Right atrium auricular region (tissue), 2 donors: ENCODE measurements at regions not wholly inside any gene's neighbourhood (a gene's known extent, or its start where the extent isn't known, plus 50 kb on each side); places are given as distances from the start of the nearest gene placed in this dataset.

ENCODE experiments used
- DNase-seq: peaks from one replicate; pipeline ENCODE4 v3.0.0-alpha.2; 2019; ENCODE audit warnings: low spot score
- H3K27ac ChIP-seq, 2 donors: fragments of 200-600 bp; sonication (generic); 1 replicate in 1 of 2; 2 replicates in 1 of 2; pipeline ENCODE4 v1.5.1; 2016 to 2019
- H3K27me3 ChIP-seq, 2 donors: fragments of 200-600 bp; sonication (generic); one replicate each; pipeline versions ENCODE4 v1.5.1 to v1.6.0; 2017 to 2019
- H3K36me3 ChIP-seq: fragments of 200-600 bp; sonication (generic); one replicate; pipeline ENCODE4 v1.5.1; 2016
- H3K4me1 ChIP-seq, 2 donors: fragments of 200-600 bp; sonication (generic); one replicate each; pipeline versions ENCODE4 v1.5.1 to v1.6.0; 2017 to 2019
- H3K4me3 ChIP-seq, 2 donors: fragments of 200-600 bp; sonication (generic); 1 replicate in 1 of 2; 2 replicates in 1 of 2; pipeline ENCODE4 v1.5.1; 2017 to 2019; ENCODE audit warnings: mild to moderate bottlenecking in 1 of 2, moderate library complexity in 1 of 2
- H3K9me3 ChIP-seq, 2 donors: fragments of 200-600 bp; sonication (generic); one replicate each; pipeline ENCODE4 v1.5.1; 2019
- TF ChIP-seq, protein P1 (sequence below), 2 donors: fragments of 200-600 bp; sonication (generic); IDR thresholded peaks; one replicate each; pipeline ENCODE4 v1.5.1; 2019; ENCODE audit warnings: antibody characterized with exemption in 2 of 2

DNA sequence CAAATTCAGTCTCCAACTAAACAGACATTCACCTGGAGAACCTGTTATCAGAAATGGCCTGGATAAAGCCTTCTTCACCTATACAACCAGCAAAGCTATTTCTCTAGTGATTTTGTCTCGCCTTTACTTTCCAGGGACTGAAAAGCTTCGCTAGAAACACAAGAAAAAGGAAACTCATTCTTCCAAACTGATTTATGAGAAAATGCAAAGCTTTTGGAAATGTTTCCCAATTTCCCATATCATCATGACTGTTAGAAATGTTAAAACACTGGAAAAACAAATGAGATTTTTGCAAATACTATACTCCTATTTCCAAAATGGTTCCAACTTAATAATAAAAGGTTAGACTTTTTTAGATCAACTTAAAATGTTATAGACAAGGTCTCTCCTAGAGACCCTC, 218.7 kb downstream of the PAX3 start:
- TF ChIP-seq, protein P1, sequence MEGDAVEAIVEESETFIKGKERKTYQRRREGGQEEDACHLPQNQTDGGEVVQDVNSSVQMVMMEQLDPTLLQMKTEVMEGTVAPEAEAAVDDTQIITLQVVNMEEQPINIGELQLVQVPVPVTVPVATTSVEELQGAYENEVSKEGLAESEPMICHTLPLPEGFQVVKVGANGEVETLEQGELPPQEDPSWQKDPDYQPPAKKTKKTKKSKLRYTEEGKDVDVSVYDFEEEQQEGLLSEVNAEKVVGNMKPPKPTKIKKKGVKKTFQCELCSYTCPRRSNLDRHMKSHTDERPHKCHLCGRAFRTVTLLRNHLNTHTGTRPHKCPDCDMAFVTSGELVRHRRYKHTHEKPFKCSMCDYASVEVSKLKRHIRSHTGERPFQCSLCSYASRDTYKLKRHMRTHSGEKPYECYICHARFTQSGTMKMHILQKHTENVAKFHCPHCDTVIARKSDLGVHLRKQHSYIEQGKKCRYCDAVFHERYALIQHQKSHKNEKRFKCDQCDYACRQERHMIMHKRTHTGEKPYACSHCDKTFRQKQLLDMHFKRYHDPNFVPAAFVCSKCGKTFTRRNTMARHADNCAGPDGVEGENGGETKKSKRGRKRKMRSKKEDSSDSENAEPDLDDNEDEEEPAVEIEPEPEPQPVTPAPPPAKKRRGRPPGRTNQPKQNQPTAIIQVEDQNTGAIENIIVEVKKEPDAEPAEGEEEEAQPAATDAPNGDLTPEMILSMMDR (IDR thresholded peaks at IDR 0.05) = no peak
- H3K27ac ChIP-seq = no peak overlapping the region
- no peak for DNase-seq
- no peaks in the 10 kb centered on the region for H3K27me3 ChIP-seq
- no peaks in the 10 kb centered on the region for H3K36me3 ChIP-seq
- H3K9me3 ChIP-seq = no peaks in the 10 kb centered on the region
- H3K4me3 ChIP-seq = no peak overlapping the region
- no peaks in the 10 kb centered on the region for H3K4me1 ChIP-seq

DNA sequence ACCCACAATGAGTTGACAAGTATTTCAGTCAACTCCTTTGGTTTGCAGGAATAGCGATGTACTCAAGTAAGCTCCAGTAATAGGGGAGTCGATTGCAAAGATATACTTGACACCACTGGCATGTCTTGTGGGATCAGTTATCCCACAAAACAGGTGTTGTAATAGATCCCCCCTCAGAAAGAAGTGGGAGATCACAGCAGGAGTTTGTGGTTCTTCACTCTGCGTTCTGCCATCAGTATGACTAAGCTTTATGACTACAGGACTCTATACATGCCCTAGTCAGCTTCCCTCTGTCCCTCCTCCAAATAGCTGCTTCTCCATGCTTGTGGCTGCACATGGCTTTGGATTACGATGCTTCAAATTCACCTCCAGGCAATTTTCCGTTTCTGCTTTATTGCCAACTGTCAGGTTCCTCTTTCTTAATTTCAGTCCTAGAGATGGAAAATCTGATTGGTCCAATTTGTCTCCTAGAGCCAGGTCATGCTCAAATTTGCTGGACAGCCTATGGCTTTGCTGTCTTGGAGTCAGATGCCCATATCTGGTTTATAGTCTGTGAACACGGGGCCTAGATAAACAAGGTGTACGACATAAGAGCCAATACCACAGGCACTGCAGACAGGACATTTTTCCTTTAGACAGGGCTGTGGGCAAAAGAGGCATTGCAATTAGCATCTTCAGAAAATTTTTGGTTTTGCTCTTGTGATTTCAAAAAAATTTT, 221.7 kb downstream of the PAX3 start:
- TF ChIP-seq, protein P1 (IDR thresholded peaks at IDR 0.05) = no peak
- Histone ChIP-seq H3K4me1 (no peaks in the 10 kb centered on the region), H3K9me3 (no peaks in the 10 kb centered on the region), H3K4me3 (no peak overlapping the region), H3K27me3 (no peaks in the 10 kb centered on the region), H3K27ac (no peak overlapping the region), H3K36me3 (no peaks in the 10 kb centered on the region)
- no peak for DNase-seq

DNA sequence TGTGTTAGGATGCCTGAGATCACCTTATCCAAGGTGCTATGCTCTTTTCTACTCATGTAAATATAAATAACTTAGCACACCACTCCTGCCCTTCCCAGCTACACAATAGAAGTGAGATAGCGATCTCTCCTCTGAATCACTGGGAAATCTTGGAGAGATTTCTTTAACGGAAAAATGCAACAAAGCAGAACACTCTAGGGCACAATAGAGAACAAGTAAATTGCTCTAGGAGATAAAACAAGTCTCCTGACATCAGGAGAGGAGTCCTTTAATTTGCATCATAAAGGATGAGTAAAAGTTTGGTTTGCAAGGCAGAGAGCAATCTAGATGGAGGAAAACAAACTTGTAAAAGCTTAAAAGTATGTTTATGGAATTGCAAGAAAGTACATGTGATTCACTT, 224.1 kb downstream of the PAX3 start:
- Histone ChIP-seq H3K27me3 (no peaks in the 10 kb centered on the region), H3K36me3 (no peaks in the 10 kb centered on the region), H3K4me1 (no peaks in the 10 kb centered on the region), H3K27ac (no peak overlapping the region), H3K4me3 (no peak overlapping the region), H3K9me3 (no peaks in the 10 kb centered on the region)
- TF ChIP-seq, protein P1 (IDR thresholded peaks at IDR 0.05) = no peak
- no peak for DNase-seq

DNA sequence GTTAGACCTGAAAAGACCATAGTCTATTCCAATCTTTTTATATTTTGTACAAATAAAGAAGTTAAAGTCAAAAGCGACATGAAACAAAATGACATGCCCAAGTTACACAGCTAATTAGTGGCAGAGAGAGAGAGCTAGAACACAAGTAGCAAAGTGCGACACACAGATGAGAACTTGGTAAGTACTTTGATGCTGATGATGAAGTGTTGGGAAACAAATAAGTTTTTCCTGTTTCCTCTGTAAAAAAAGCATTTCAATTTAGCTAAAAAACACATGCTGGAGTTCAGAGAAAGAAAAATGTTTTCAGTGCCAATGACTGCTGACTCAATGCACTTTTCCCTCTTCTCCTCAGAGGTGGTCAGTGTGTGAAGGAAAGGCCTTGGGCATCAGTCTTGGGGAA, 226.9 kb downstream of the PAX3 start:
- no peaks in the 10 kb centered on the region for H3K9me3 ChIP-seq
- H3K36me3 ChIP-seq = no peaks in the 10 kb centered on the region
- no peaks in the 10 kb centered on the region for H3K27me3 ChIP-seq
- no peak for DNase-seq
- H3K4me1 ChIP-seq = no peaks in the 10 kb centered on the region
- H3K27ac ChIP-seq = no peak overlapping the region
- no peak overlapping the region for H3K4me3 ChIP-seq
- TF ChIP-seq, protein P1 (IDR thresholded peaks at IDR 0.05) = no peak

DNA sequence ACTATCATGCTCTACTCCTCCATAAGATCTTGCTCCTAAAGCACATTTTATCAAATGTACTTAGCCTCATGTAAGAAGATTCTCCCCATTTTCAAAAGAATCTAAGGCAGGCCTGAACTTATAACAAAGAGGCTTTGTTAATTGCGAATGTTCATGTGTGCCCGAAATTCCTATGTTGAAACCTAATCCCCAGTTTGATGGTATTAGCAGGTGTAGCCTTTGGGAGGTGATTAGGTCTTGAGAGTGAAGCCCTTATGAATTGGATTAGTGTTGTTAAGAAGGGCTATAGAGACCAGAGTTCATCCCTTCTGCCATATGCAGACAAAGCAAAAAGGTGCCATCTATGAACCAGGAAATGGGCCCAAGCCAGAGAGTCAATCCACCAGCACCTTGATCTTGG, 234.5 kb downstream of the PAX3 start:
- H3K9me3 ChIP-seq = no peaks in the 10 kb centered on the region
- TF ChIP-seq, protein P1 (IDR thresholded peaks at IDR 0.05) = no peak
- no peaks in the 10 kb centered on the region for H3K27me3 ChIP-seq
- no peak for DNase-seq
- H3K4me1 ChIP-seq = no peaks in the 10 kb centered on the region
- H3K36me3 ChIP-seq = no peaks in the 10 kb centered on the region
- no peak overlapping the region for H3K4me3 ChIP-seq
- no peak overlapping the region for H3K27ac ChIP-seq
